Endothelial cell of umbilical vein (primary cell): ENCODE measurements at regions not wholly inside any gene's neighbourhood (a gene's known extent, or its start where the extent isn't known, plus 50 kb on each side); places are given as distances from the start of the nearest gene placed in this dataset.
"Not testable (repeated sequence)": the region's sequence is repeated elsewhere in the genome, so short reads cannot be mapped to it uniquely, and the experiment has no call there.

Experiments used
- BruUV-seq: library from RNA; stranded (reverse); fragments of 400-500 nt; replicated peaks from 2 replicates; lab custom pipeline; 2021; lab: Mats Ljungman, UMichigan
- CTCF ChIA-PET: fragments of 300-600, 350-600 bp; sonication (Branson Sonifier 250); formaldehyde crosslinking; loops from one replicate; lab custom pipeline; 2021; ENCODE audit warnings: antibody characterized with exemption, inconsistent platforms; lab: Charles Lee
- POLR2A ChIA-PET: fragments of 300-600, 350-600 bp; sonication (Branson Sonifier 250); formaldehyde crosslinking; loops from one replicate; lab custom pipeline; 2021; ENCODE audit warnings: antibody characterized with exemption, inconsistent platforms; lab: Charles Lee
- DNase-seq: peaks from one replicate; pipeline ENCODE4 v3.0.0-alpha.2; 2011; ENCODE audit warnings: low read depth, low spot score
- FAIRE-seq: peaks from 2 replicates; lab custom pipeline; 2011; peaks lifted over from hg19 to GRCh38; lab: Jason Lieb, UNC
- H2AFZ ChIP-seq: 2 replicates; pipeline ENCODE4 v1.6.0; 2012; ENCODE audit warnings: low read depth, low read length, control low read depth, inconsistent platforms
- H3K27ac ChIP-seq: 2 replicates; pipeline ENCODE4 v1.5.1; 2011; ENCODE audit warnings: low read depth, mild to moderate bottlenecking, control low read depth, low read length, moderate library complexity; ENCODE audit not compliant: insufficient read depth
- H3K27me3 ChIP-seq, 2 experiments: 2 replicates each; pipeline versions ENCODE4 v1.6.0 to v1.6.1; 2011; ENCODE audit warnings: low read length in 2 of 2, mixed read lengths in 1 of 2; ENCODE audit not compliant: control insufficient read depth in 2 of 2, insufficient read depth in 2 of 2
- H3K36me3 ChIP-seq, 2 experiments: 2 replicates in 1 of 2; 3 replicates in 1 of 2; pipeline ENCODE4 v1.5.1; 2011; ENCODE audit warnings: low read length in 2 of 2, mild to moderate bottlenecking in 1 of 2, moderate library complexity in 1 of 2; ENCODE audit not compliant: control insufficient read depth in 2 of 2, insufficient read depth in 2 of 2; ENCODE audit errors: extremely low read depth in 1 of 2
- H3K4me1 ChIP-seq: 3 replicates; pipeline ENCODE4 v1.5.1; 2011; ENCODE audit warnings: mild to moderate bottlenecking, low read length; ENCODE audit not compliant: control insufficient read depth, insufficient read depth; ENCODE audit errors: extremely low read depth
- H3K4me2 ChIP-seq: 2 replicates; pipeline ENCODE4 v1.6.1; 2011; ENCODE audit warnings: low read length, control low read depth, mixed read lengths; ENCODE audit not compliant: insufficient read depth
- H3K4me3 ChIP-seq, 3 experiments: fragments of 200-600 bp in 1 of 3; sonication (generic), shearing (Covaris generic) in 1 of 3; replicated peaks in 1 of 3; 2 replicates each; pipeline ENCODE4 v1.5.1; 2011 to 2016; ENCODE audit warnings: control low read depth in 3 of 3, low read length in 3 of 3, mild to moderate bottlenecking in 2 of 3, inconsistent platforms in 1 of 3, low read depth in 1 of 3, moderate library complexity in 1 of 3; ENCODE audit not compliant: insufficient read depth in 1 of 3
- H3K79me2 ChIP-seq: 2 replicates; pipeline ENCODE4 v1.6.0; 2012; ENCODE audit warnings: low read length, inconsistent platforms; ENCODE audit not compliant: control insufficient read depth, insufficient read depth
- H3K9ac ChIP-seq: replicated peaks from 2 replicates; pipeline ENCODE3; 2011; ENCODE audit warnings: low read length, control low read depth; ENCODE audit not compliant: insufficient read depth; ENCODE audit errors: extremely low read depth
- H3K9me1 ChIP-seq: replicated peaks from 3 replicates; pipeline ENCODE4 v1.6.0; 2011; ENCODE audit warnings: mild to moderate bottlenecking, low read length; ENCODE audit not compliant: control insufficient read depth, insufficient read depth; ENCODE audit errors: extremely low read depth
- H3K9me3 ChIP-seq: replicated peaks from 2 replicates; pipeline ENCODE4 v1.5.1; 2012; ENCODE audit warnings: low read length, inconsistent platforms; ENCODE audit not compliant: control insufficient read depth, insufficient read depth
- H4K20me1 ChIP-seq: replicated peaks from 2 replicates; pipeline ENCODE3; 2011; ENCODE audit warnings: mild to moderate bottlenecking, low read length; ENCODE audit not compliant: control insufficient read depth, insufficient read depth; ENCODE audit errors: extremely low read depth
- EZH2 ChIP-seq: IDR thresholded peaks from 2 replicates; pipeline ENCODE4 v1.6.1; 2012; ENCODE audit warnings: borderline replicate concordance, low read depth, mild to moderate bottlenecking, moderate library complexity, low read length, inconsistent platforms; ENCODE audit not compliant: severe bottlenecking
- FOS ChIP-seq: IDR thresholded peaks from 2 replicates; pipeline ENCODE4 v1.6.1; 2011; ENCODE audit warnings: mild to moderate bottlenecking, low read length, moderate library complexity, borderline replicate concordance; ENCODE audit not compliant: insufficient read depth
- GATA2 ChIP-seq: IDR thresholded peaks from 2 replicates; pipeline ENCODE4 v1.7.0; 2011; ENCODE audit warnings: low read depth, mild to moderate bottlenecking, moderate library complexity, mixed read lengths, low read length; ENCODE audit not compliant: insufficient read length, insufficient read depth
- JUN ChIP-seq: IDR thresholded peaks from 2 replicates; pipeline ENCODE4 v1.6.1; 2011; ENCODE audit warnings: borderline replicate concordance, low read depth; ENCODE audit not compliant: insufficient read length, insufficient read depth
- MYC ChIP-seq: IDR thresholded peaks from one replicate; pipeline ENCODE4 v1.6.1; 2011; ENCODE audit warnings: mild to moderate bottlenecking, low read depth, low read length
- POLR2A ChIP-seq: IDR thresholded peaks from 2 replicates; pipeline ENCODE4 v1.6.1; 2012; ENCODE audit warnings: low read depth, mild to moderate bottlenecking, control low read depth, low read length
- POLR2AphosphoS5 ChIP-seq: IDR thresholded peaks from 2 replicates; pipeline ENCODE4 v1.6.1; 2012; ENCODE audit warnings: low read depth, mild to moderate bottlenecking, control low read depth, low read length, moderate library complexity; ENCODE audit not compliant: insufficient read depth
- dilution Hi-C: fragments of 300-500 bp; cut with MboI; formaldehyde crosslinking; loops from one replicate; pipeline ENCODE4 v1.15.0; 2019; ENCODE audit warnings: low sequenced_read_pairs; ENCODE audit not compliant: extremely low pct_ligation_motif_present
- intact Hi-C: fragments of 100-400 bp; cut with micrococcal nuclease; formaldehyde crosslinking; loops from one replicate; pipeline ENCODE4 v1.10.0; 2022
- TF ChIP-seq, protein P1 (sequence below): IDR thresholded peaks from 2 replicates; pipeline ENCODE4 v1.6.1; 2011; ENCODE audit not compliant: insufficient read depth, insufficient read length
- TF ChIP-seq, protein P2 (sequence below), 2 donors: IDR thresholded peaks; 1 replicate in 1 of 2; 2 replicates in 1 of 2; pipeline ENCODE4 v1.5.1; 2011; ENCODE audit warnings: low read length in 2 of 2, mild to moderate bottlenecking in 2 of 2, moderate library complexity in 2 of 2, control low read depth in 1 of 2, inconsistent platforms in 1 of 2, low read depth in 1 of 2; ENCODE audit not compliant: insufficient read depth in 1 of 2; ENCODE audit errors: extremely low read depth in 1 of 2

DNA sequence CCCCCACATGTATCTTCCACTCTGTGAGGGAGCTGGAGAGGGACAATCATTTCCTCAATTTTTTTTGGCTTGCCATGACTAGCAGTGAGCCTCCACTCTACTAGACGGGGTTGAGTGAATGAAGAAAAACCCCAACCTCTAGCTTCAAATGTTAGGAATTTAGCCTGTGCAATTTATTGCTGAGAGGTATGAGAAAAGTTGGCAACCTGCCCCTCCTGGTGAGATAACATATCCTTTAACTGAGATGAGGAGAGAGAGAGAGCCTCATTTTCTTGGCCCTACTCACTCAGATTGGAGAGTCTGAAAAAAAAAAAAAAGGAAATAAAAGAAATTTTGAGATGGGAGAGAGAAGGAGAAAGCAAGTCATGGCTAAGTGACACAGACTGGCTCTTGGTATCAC is 218.2 kb upstream of the CARD18 start:
- FAIRE-seq (no peak), DNase-seq (no peak)
- TF ChIP-seq, protein P1, sequence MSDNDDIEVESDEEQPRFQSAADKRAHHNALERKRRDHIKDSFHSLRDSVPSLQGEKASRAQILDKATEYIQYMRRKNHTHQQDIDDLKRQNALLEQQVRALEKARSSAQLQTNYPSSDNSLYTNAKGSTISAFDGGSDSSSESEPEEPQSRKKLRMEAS, result no peak
- Histone ChIP-seq H3K79me2 (no peaks in the 10 kb centered on the region), H3K4me2 (no peak overlapping the region), H3K9ac (no peak overlapping the region), H3K9me3 (no peaks in the 10 kb centered on the region), H4K20me1 (no peaks in the 10 kb centered on the region), H3K9me1 (no peaks in the 10 kb centered on the region), H2AFZ (no peak overlapping the region), H3K36me3 (no peaks in the 10 kb centered on the region), H3K4me1 (no peaks in the 10 kb centered on the region), H3K4me3 (no peak overlapping the region), H3K27ac (no peak overlapping the region), H3K27me3 (no peaks in the 10 kb centered on the region)
- dilution Hi-C loops (no loop called here), intact Hi-C loops (no loop called here)
- ChIA-PET POLR2A (no interaction called here), CTCF (interaction anchor here (1.3 kb wide), 1 partner anchor 11 kb away, joined by 3 read pairs; no protein-coding TSS in a partner anchor)
- no TSS peak for BruUV-seq

DNA sequence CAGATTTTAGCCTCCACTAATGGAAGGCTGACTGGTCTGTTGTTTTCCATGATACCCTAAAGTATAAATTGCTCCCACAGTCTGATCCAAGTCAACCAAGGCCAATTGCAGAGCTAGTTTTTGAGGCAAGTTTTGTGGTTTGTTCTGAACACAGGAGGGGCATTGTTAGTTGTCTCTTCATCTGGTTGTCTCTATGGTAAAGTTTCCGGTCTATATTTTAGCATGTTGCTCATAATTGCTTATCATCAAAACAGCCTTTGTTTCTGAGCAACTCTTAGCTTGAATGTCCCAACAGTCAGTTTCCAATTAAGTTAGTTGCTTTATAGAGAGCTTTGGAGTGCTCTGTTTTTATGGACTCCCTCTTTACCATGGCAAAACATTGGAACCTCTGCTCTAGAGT is 217.6 kb upstream of the CARD18 start:
- H3K79me2 ChIP-seq, result no peaks in the 10 kb centered on the region
- intact Hi-C loops (no loop called here), dilution Hi-C loops (no loop called here)
- no peak overlapping the region for H2AFZ ChIP-seq
- H3K4me2 ChIP-seq, result no peak overlapping the region
- CTCF ChIA-PET, result no interaction called here
- no peaks in the 10 kb centered on the region for H3K36me3 ChIP-seq
- no peak for FAIRE-seq
- no peak for DNase-seq
- H3K27me3 ChIP-seq, result no peaks in the 10 kb centered on the region
- no peaks in the 10 kb centered on the region for H3K9me3 ChIP-seq
- no peaks in the 10 kb centered on the region for H3K9me1 ChIP-seq
- no peak overlapping the region for H3K9ac ChIP-seq
- TF ChIP-seq, protein P2, sequence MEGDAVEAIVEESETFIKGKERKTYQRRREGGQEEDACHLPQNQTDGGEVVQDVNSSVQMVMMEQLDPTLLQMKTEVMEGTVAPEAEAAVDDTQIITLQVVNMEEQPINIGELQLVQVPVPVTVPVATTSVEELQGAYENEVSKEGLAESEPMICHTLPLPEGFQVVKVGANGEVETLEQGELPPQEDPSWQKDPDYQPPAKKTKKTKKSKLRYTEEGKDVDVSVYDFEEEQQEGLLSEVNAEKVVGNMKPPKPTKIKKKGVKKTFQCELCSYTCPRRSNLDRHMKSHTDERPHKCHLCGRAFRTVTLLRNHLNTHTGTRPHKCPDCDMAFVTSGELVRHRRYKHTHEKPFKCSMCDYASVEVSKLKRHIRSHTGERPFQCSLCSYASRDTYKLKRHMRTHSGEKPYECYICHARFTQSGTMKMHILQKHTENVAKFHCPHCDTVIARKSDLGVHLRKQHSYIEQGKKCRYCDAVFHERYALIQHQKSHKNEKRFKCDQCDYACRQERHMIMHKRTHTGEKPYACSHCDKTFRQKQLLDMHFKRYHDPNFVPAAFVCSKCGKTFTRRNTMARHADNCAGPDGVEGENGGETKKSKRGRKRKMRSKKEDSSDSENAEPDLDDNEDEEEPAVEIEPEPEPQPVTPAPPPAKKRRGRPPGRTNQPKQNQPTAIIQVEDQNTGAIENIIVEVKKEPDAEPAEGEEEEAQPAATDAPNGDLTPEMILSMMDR (IDR thresholded peaks at IDR 0.05; ENCODE audit: extremely low read depth in 1 of 2, insufficient read depth in 1 of 2, low read depth in 1 of 2, low read length in 2 of 2), result no peak
- no peak for TF ChIP-seq FOS
- no peak for TF ChIP-seq EZH2
- TF ChIP-seq POLR2AphosphoS5, result no peak
- no peak for TF ChIP-seq GATA2
- TF ChIP-seq JUN, result no peak
- TF ChIP-seq MYC, result no peak
- TF ChIP-seq, protein P1, result no peak
- TF ChIP-seq POLR2A, result no peak
- no peaks in the 10 kb centered on the region for H4K20me1 ChIP-seq
- POLR2A ChIA-PET, result no interaction called here
- H3K4me3 ChIP-seq, result no peak overlapping the region
- BruUV-seq, result no TSS peak
- no peaks in the 10 kb centered on the region for H3K4me1 ChIP-seq
- no peak overlapping the region for H3K27ac ChIP-seq

DNA sequence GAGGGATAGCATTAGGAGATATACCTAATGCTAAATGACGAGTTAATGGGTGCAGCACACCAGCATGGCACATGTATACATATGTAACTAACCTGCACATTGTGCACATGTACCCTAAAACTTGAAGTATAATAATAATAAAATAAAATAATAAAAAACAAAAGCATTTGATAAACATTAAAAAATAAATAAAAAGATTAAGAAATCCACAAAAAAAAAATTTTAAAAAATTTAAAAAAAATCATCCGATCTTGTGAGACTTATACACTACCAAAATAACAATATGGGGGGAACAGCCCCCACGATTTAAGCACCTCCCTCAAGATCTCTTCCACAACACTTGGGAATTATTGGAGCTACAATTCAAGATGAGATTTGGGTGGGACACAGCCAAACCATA is 210.3 kb upstream of the CARD18 start:
- dilution Hi-C loops, H3K27ac ChIP-seq, H2AFZ ChIP-seq, FAIRE-seq, H3K4me1 ChIP-seq, H4K20me1 ChIP-seq, H3K79me2 ChIP-seq, H3K36me3 ChIP-seq, H3K9ac ChIP-seq, CTCF ChIA-PET, intact Hi-C loops, H3K4me3 ChIP-seq, H3K9me1 ChIP-seq, POLR2A ChIA-PET, BruUV-seq, H3K9me3 ChIP-seq, H3K4me2 ChIP-seq, DNase-seq, H3K27me3 ChIP-seq: not testable (repeated sequence)
